ENCODE measurements at regions not wholly inside any gene's neighbourhood (a gene's known extent, or its start where the extent isn't known, plus 50 kb on each side); places are given as distances from the start of the nearest gene placed in this dataset.

DNA sequence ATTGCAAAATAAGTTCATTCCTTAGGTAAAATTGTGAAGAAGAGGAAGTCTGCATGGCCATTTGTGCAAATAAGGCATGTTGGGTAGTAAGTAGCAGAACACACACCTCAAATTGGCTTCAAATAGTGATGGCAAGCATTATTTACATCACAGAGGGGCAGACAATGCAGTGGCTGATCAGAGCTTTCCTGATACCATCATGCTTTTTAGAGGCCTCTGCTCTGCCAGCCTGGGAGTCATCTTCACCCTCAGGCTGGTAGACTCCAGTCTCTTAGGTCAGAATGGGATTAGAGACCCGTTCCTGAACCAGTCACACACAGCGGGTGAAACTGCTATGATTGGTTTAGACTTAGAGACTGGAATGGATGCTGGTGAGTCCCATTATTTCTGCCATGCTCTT lies 396.0 kb upstream of the MCTP2 start:
- Mint-ChIP-seq H3K4me1 (no peaks in the 10 kb centered on the region), H3K4me3 (no peak overlapping the region), H3K9me3 (no peaks in the 10 kb centered on the region), H3K27ac (no peak overlapping the region), H3K27me3 (no peaks in the 10 kb centered on the region), H3K36me3 (no peaks in the 10 kb centered on the region)
- no peak for ATAC-seq

DNA sequence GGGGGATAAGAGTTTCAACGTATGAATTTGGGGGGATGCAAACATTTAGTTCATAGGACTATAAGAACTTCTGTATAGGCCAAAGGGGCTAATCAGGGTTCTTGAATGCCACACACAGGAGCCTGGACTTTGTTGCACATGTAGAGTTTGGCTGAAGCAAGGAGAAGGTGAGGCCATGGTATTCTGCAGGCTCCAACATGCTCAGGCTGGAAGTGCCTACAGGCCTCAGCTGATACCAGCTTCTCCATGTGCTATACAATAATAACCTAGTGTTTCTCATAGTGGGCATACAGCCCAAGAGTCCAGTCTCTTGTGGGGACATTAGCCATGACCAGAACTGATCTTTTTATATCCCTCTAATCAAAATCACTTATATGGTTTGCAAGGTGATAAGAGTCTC lies 399.7 kb upstream of the MCTP2 start:
- H3K4me3 Mint-ChIP-seq, result no peak overlapping the region
- no peaks in the 10 kb centered on the region for H3K4me1 Mint-ChIP-seq
- no peaks in the 10 kb centered on the region for H3K36me3 Mint-ChIP-seq
- no peak for ATAC-seq
- H3K27ac Mint-ChIP-seq, result no peak overlapping the region
- H3K9me3 Mint-ChIP-seq, result no peaks in the 10 kb centered on the region
- H3K27me3 Mint-ChIP-seq, result no peaks in the 10 kb centered on the region

DNA sequence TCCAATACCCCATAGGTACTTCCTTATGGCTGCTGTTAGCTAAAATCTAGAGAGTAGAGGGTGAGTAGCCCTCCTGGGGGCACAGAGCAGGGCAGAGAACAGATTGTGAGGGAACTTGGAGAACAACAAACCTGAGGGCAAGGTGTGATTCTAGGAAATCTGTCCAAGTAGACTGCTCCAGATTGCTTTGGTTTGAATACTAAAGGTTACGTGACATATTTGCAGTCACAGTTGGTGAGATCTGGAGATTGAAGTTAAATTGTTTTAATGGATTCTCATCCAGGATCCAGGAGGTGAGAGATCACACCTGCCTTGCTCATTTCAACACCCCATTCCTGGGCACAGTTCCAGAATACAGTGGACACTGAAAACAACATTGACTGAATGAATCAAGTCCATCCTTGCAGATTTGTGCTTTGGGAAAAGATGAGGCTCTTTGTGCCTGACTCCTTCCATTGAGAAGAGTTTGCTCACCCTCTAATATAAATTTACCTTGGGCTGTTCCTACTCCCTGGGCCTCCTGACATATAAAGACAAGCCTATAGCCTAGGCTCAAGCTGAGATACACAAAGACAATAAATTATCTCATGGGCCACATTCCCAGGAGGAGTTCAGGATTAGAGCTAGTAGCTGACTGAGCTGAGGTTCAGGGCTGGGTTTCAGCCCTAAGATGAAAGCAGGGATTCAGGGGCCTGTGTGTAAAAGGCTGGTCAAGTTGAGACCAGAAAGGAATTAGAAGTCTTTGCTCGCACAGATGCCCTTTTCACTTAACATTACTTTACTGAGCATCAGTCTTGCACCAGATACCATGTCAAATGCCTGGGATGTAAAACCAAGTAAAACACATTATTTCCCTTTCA lies 400.9 kb upstream of the MCTP2 start:
- H3K27ac Mint-ChIP-seq, result no peak overlapping the region
- H3K36me3 Mint-ChIP-seq, result no peaks in the 10 kb centered on the region
- H3K4me3 Mint-ChIP-seq, result no peak overlapping the region
- no peaks in the 10 kb centered on the region for H3K9me3 Mint-ChIP-seq
- no peaks in the 10 kb centered on the region for H3K4me1 Mint-ChIP-seq
- ATAC-seq, result no peak
- no peaks in the 10 kb centered on the region for H3K27me3 Mint-ChIP-seq

DNA sequence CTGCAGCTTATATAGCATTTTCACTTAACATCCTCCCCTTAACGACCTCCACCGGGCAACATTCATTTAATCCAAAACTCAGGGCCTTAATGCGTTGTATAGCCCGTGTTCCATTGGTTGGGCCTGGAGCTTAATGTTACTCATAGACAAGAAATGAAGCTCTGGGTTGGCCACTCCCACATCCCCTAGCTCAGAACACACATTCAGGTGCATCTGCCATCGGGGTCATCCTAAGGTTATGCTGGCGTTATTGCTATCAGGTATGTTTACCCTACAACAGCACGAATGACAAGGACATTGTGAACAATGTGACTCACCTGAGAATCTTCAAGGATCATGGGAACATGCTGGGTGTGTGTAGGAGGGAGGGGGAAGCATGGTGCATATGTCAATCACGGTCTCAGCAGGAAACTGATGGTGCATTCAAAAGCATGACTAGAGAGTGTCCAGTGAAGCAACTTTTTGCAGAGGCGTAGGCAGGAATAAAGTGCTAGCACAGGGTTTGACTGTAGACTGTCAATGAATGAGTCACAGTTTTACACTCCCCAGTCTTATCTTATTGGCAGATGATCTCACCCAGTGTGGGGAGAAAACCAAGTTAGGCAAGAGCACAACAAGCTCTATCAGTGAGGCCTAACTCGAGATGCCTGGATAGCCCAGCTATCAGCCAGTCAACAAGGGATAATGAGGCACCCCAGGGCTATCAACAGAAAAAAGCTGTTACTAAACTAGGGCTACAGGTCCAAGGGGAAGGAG lies 402.1 kb upstream of the MCTP2 start:
- H3K27ac Mint-ChIP-seq, result no peak overlapping the region
- no peaks in the 10 kb centered on the region for H3K36me3 Mint-ChIP-seq
- H3K27me3 Mint-ChIP-seq, result no peaks in the 10 kb centered on the region
- ATAC-seq, result no peak
- no peaks in the 10 kb centered on the region for H3K9me3 Mint-ChIP-seq
- no peaks in the 10 kb centered on the region for H3K4me1 Mint-ChIP-seq
- H3K4me3 Mint-ChIP-seq, result no peak overlapping the region

DNA sequence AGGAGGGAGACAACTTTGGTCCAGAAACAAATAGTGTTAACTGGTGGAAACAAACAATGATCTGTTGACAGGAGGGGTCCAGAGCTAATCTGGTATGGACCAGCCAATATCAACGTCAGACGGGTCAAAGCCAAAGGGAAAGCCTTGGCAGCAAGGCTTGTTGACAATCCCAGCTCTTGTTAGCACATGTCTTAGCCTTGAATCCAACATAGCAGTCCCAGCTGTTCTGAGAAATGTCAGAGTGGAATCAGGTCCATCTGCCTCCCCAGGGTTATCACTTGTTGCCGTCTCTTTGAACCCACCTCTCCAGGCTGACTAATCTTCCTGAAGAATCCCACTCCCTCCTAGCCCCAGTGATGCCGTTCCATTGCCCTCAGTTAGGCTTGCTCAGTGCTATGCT lies 404.6 kb upstream of the MCTP2 start:
- Mint-ChIP-seq H3K36me3 (no peaks in the 10 kb centered on the region), H3K27me3 (no peaks in the 10 kb centered on the region), H3K4me3 (no peak overlapping the region), H3K4me1 (no peaks in the 10 kb centered on the region), H3K9me3 (no peaks in the 10 kb centered on the region), H3K27ac (no peak overlapping the region)
- no peak for ATAC-seq

DNA sequence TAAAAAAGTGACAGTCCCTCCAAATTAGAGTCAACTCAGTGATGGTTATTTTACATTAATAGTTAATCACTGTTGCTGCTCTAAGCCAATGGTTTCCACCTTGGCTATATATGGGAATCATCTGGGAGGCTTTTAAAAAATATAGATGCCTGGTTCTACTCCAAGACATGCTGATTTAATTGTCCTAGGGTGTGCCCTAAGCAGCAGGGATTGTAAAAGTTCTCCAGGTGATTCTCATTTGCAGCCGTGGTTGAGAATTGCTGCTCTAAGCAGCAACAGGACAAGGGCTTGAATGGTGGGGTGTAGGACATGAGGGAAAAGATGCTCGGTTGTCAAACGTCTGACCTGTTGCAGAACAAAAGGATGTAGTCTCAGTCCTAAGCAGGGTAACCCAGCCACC lies 405.1 kb upstream of the MCTP2 start:
- Mint-ChIP-seq H3K27ac (no peak overlapping the region), H3K36me3 (no peaks in the 10 kb centered on the region), H3K4me1 (no peaks in the 10 kb centered on the region), H3K4me3 (no peak overlapping the region), H3K27me3 (no peaks in the 10 kb centered on the region), H3K9me3 (no peaks in the 10 kb centered on the region)
- ATAC-seq, result no peak

DNA sequence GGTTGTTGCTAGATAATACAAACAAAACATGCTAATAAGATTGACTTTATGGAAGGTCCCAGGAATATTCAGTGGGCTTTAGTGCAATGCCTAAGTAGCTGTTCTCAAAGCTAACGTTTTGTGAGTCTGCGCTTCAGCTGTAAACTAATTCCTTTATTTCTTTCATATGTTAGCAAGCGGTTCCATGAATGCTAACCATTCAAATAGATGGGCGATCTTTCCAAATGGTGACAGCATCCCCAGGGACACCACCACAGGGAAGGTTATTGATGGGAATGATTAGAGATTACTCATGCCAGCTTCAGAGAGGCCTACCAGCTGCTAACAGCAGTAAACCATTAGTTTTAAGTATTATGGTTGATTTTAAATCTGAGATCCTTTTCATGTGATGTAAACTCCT lies 405.7 kb upstream of the MCTP2 start:
- Mint-ChIP-seq H3K9me3 (no peaks in the 10 kb centered on the region), H3K27me3 (no peaks in the 10 kb centered on the region), H3K4me3 (no peak overlapping the region), H3K4me1 (no peaks in the 10 kb centered on the region), H3K36me3 (no peaks in the 10 kb centered on the region), H3K27ac (no peak overlapping the region)
- ATAC-seq, result no peak

DNA sequence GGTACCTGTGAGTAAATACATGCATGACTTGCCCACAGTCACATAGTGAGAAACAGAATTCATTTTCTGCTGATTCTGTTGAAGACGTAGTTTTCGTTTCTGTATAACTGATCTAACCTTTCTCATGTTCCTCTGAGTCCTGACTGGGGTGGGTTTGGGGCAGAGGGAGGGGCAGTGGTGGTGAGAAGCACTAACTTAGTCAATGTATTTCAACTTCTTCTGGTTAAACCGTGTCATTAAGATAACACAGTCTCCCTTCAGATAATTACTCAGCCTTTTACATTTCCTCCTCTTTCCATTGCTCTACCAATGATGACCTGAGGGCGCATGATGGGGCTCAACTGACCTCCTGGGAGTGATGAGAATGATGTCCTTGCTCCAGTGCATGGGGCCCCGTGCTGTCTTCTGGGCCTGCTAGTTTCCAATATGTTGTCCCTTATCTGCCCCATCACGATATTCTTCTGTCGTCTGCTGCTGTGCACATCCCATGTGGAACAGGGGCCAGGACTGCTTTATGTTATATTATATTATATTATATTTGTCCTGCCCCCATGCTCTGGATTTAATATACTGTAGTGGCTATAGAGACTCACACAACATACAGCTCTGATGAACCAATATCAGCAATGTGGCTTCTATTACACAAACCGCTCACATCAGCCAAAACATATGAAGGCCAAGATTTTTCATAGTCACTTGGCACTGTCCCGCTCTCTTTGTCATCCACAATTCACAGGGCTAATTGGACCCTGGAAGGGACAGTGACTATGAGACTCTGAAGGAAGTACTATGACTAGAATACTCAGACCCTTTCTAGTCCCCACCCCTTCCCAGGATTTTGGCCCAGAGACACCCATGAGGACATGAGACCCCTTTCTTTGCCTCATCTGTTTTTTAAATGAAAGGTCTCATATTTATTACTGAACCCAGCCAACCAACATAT lies 407.1 kb upstream of the MCTP2 start:
- Mint-ChIP-seq H3K27ac (no peak overlapping the region), H3K27me3 (no peaks in the 10 kb centered on the region), H3K36me3 (no peaks in the 10 kb centered on the region), H3K4me1 (no peaks in the 10 kb centered on the region), H3K9me3 (no peaks in the 10 kb centered on the region), H3K4me3 (no peak overlapping the region)
- ATAC-seq, result no peak

DNA sequence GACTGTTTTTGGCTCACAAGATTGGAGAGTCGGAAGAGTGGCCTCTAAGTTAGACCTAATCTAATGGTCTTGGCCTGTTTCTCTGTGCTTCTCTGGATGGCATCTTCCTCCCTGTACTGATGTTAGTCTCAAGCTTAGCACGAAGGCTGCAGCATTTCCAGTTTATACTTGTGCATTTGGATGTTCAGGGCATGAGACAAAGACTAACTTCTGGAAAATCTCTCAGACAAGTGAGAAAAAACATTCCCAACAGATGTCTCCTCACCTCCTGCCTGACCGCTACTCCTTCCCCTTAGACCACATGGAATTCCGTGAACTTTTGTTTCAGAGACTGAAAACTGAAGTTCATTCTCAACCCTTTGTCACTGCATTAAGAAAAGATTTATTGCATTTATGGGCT lies 410.8 kb upstream of the MCTP2 start:
- Mint-ChIP-seq H3K27me3 (no peaks in the 10 kb centered on the region), H3K9me3 (peaks cover 18% of the 10 kb centered on the region), H3K4me3 (no peak overlapping the region)

DNA sequence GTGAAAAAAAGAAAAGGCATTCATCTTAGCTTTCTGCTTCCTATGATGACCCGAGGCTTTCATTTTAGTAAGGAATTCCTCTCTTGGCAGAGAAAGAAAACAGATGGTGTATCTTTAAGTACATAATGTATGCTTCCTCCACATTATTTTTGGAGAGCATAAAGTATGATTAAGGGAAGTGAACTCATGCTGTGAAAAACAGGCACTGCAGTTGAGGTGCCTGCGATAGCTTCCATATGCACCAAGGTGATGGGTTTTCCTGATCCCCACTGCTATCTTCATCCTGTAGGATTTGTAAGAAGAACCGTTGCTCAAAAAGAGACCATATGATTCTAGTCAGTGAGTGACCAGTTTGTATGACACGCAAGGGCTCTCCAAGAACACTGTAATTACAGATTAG lies 411.5 kb upstream of the MCTP2 start:
- no peak overlapping the region for H3K27ac Mint-ChIP-seq
- ATAC-seq, result no peak
- no peaks in the 10 kb centered on the region for H3K27me3 Mint-ChIP-seq
- no peak overlapping the region for H3K4me3 Mint-ChIP-seq
- no peaks in the 10 kb centered on the region for H3K36me3 Mint-ChIP-seq
- peaks cover 18% of the 10 kb centered on the region for H3K9me3 Mint-ChIP-seq
- H3K4me1 Mint-ChIP-seq, result no peaks in the 10 kb centered on the region

More for the DNA sequence above, 410.8 kb upstream of the MCTP2 start:
- ATAC-seq, result no peak
- H3K36me3 Mint-ChIP-seq, result no peaks in the 10 kb centered on the region
- H3K4me1 Mint-ChIP-seq, result no peaks in the 10 kb centered on the region
- H3K27ac Mint-ChIP-seq, result no peak overlapping the region

DNA sequence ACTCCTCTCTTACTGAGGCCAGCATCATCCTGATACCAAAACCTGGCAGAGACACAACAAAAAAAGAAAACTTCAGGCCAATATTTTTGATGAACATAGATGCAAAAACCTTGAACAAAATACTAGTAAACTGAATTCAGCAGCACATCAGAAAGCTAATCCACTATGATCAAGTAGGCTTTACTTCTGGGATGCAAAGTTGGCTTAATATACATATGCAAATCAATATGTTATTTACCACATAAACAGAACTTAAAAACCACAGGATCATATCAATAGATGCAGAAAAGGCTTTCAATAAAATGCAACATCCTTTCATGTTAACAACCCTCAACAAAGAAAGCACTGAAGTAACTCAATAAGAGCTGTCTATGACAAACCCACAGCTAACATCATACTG lies 414.5 kb upstream of the MCTP2 start:
- H3K27me3 Mint-ChIP-seq, result no peaks in the 10 kb centered on the region
- H3K4me3 Mint-ChIP-seq, result no peak overlapping the region
- no peaks in the 10 kb centered on the region for H3K36me3 Mint-ChIP-seq
- H3K4me1 Mint-ChIP-seq, result no peaks in the 10 kb centered on the region
- ATAC-seq, result no peak
- H3K9me3 Mint-ChIP-seq, result peaks cover 24% of the 10 kb centered on the region
- no peak overlapping the region for H3K27ac Mint-ChIP-seq

DNA sequence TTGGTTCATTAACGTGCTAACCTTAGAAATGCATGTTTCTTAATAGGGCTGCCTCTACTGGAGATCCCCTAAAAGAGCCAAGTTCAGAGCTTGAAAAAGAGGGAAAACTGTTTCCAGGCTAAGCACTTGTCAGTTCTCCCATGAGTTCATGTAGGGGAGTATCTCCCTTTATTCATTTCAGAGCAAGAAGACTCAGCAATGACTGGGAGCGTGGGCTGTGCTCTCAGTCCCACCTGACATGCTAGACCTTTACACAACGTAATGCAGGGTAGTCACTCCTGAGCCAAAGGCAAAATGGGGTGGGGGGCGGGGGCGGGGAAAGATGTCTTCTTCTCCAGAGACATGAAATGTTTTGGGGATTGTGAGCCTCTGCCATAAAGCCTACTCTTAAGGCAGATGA lies 420.1 kb upstream of the MCTP2 start:
- H3K27ac Mint-ChIP-seq, result no peak overlapping the region
- peaks cover 9% of the 10 kb centered on the region for H3K9me3 Mint-ChIP-seq
- ATAC-seq, result no peak
- H3K4me1 Mint-ChIP-seq, result no peaks in the 10 kb centered on the region
- no peaks in the 10 kb centered on the region for H3K36me3 Mint-ChIP-seq
- no peaks in the 10 kb centered on the region for H3K27me3 Mint-ChIP-seq
- no peak overlapping the region for H3K4me3 Mint-ChIP-seq

DNA sequence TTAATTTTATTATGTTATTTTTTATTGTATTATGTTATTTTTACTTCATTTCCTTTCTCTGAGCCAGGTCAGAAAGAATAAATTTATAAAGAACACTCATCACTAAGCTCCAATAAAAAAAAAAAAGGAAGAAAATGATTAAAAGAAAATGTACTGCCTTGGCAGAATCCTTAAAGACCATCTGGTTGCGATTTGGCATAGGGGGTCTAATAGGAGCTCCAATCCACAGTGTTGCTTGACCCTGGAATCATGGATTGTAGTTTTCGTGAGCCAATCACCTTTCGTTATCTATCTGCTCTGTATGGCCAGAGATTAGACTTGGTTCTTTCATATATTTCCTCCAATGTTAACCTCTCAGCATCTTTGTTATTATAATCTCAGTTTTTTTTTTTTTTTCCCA lies 421.8 kb upstream of the MCTP2 start:
- Mint-ChIP-seq H3K36me3 (no peaks in the 10 kb centered on the region), H3K27me3 (no peaks in the 10 kb centered on the region), H3K27ac (no peak overlapping the region), H3K4me3 (no peak overlapping the region), H3K9me3 (peaks cover 6% of the 10 kb centered on the region), H3K4me1 (no peaks in the 10 kb centered on the region)
- ATAC-seq, result no peak

DNA sequence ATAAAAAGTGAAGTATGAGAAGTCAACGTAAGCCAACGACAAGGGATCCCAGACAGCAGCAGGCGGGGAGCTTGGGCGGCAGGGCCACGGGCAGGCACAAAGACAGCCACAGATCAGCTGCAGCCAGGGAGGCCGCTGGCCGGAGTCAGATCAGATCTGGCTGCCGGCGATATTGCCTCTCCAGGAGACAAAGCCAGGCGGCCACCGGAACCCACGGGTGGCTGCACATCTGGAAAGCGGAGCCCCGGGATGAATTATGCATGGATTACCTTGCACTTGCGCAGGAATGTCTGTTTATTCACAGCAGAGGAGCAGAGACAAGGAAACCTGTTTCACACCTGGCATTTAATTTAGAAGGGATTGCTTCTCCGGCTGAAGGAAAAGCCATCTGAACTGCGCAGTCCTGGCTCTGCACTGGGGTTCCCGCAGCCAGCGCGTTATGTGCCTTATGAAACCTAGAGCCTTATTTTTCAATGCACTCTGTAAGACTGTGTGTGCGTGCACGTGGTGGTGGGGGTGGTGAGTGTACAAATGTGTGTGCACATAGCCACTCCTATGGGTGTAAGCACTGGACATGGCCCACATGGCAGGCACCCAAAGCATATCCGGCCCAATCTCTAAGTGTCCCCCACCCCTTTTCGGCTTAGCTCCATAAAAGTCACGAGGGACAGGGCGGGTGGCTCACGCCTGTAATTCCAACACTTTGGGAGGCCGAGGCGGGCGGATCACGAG lies 427.8 kb upstream of the MCTP2 start:
- no peak for ATAC-seq
- H3K4me3 Mint-ChIP-seq, result no peak overlapping the region
- H3K27me3 Mint-ChIP-seq, result no peaks in the 10 kb centered on the region
- no peaks in the 10 kb centered on the region for H3K9me3 Mint-ChIP-seq
- H3K4me1 Mint-ChIP-seq, result no peaks in the 10 kb centered on the region
- no peak overlapping the region for H3K27ac Mint-ChIP-seq
- no peaks in the 10 kb centered on the region for H3K36me3 Mint-ChIP-seq

DNA sequence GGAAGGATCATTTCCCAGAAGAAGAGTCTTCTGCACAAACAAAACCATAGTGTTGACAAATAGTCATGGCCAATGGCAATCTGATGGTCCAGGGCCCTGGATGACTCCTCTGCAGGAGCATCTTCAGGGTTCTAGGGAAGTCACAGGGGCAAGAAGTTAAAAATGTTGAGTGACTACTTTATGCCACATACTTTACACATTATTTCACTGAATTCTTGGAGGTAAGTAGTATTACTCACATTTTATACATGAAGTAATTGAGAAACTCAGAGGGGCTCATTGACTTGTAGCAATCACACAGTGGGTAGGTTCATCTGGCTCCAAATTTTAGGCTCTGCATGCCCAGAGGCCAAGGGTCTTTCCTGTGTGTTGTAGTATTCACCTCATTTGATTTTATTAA lies 430.2 kb upstream of the MCTP2 start:
- Mint-ChIP-seq H3K9me3 (no peaks in the 10 kb centered on the region), H3K4me3 (no peak overlapping the region), H3K27me3 (no peaks in the 10 kb centered on the region), H3K27ac (no peak overlapping the region), H3K4me1 (no peaks in the 10 kb centered on the region), H3K36me3 (no peaks in the 10 kb centered on the region)
- no peak for ATAC-seq

All from stimulated activated memory B cell treated with anti-CD40 and anti-IgM and Interleukin-4, amounts not matched to agents 10 μg/mL and 1 μg/mL and 100 μg/mL, for 72 hours (primary cell).